ENCODE measurements at regions not wholly inside any gene's neighbourhood (a gene's known extent, or its start where the extent isn't known, plus 50 kb on each side); places are given as distances from the start of the nearest gene placed in this dataset.

DNA sequence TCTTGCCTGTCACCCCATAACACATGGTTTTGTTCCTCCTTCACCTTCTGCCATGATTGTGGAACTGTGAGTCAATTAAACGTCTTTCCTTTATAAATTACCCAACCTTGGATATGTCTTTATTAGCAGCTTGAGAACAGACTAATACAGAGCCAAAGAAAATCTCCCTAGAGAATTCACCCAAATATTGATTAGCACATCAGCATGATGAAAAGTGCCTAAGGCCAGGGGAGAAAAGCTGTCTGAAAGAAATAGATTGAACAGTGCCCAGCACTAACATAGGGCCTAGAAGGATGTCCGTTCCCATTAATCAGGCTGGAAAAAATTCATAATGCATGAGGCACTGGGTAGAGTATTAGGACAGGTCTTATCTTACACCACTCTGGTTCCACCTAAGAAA lies 111.9 kb upstream of the CALN1 start:
- no peak for DNase-seq (ENCODE audit: low read depth)

DNA sequence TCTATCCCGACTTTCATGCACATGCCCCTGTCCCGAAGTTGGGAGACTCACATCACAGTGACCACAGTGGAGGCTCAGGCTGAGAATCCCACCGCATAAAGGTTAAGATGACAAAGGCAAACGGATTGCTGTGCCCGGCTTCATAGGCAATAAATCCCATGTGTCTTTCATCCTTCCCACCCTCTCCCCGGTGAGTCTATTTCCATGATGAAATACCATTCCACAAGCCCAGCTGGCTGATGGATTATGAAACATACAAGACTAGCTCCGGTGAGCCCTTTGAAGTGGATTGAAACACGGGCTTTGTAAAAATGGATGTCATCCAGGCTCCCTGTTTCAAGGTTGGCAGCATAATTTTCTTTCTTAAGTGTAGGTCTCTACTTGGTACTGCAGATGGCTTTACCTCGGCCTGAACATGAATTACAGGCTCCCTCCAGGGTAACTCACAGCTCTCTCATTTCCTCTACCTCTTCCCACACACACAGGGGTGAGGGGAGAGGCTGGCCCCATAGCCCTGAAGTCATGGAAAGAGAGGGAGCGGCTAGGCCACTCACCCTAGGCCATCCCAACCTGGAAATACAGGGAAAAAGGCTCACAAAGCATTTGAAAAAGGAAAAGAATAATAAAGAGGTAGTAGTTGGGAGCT lies 92.0 kb upstream of the CALN1 start:
- no peak for DNase-seq (ENCODE audit: low read depth)

DNA sequence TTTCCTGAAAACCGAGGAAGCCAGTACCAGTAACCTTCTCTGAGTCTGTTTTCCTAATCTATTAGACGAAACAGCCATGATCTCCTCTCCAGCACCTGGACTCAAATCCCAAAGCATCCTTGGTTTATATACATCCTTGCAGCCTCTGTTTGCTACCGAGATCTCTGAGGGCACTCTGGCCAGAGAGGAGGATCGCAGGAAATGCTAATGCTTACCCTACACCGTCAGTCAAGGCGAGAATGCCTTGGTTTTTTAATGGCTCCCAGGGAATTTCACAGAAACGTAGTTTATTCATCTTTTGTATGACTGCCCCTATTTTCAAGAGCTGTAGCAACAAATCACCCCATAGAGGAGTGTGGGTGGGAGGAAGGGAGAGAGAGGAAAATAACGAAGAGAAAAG lies 91.5 kb upstream of the CALN1 start:
- DNase-seq (ENCODE audit: low read depth) = no peak

DNA sequence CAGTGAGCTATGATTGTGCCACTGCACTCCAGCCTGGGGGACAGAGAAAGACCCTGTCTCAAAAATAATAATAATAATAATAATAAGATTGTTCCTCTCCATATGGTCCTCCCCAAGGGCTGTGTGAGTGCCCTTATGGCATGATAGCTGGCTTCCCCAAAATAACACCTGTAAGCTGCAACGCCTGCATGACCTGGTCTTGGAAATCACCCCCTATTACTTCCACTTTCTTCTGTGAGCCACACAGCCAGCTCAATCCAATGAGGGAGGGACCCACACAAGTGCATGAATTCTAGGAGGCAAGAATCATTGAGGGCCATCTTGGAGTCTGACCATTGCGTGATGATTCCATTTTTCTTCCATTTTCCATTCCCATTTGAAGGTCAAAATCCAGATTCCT lies 82.7 kb upstream of the CALN1 start:
- DNase-seq (ENCODE audit: low read depth) = no peak

DNA sequence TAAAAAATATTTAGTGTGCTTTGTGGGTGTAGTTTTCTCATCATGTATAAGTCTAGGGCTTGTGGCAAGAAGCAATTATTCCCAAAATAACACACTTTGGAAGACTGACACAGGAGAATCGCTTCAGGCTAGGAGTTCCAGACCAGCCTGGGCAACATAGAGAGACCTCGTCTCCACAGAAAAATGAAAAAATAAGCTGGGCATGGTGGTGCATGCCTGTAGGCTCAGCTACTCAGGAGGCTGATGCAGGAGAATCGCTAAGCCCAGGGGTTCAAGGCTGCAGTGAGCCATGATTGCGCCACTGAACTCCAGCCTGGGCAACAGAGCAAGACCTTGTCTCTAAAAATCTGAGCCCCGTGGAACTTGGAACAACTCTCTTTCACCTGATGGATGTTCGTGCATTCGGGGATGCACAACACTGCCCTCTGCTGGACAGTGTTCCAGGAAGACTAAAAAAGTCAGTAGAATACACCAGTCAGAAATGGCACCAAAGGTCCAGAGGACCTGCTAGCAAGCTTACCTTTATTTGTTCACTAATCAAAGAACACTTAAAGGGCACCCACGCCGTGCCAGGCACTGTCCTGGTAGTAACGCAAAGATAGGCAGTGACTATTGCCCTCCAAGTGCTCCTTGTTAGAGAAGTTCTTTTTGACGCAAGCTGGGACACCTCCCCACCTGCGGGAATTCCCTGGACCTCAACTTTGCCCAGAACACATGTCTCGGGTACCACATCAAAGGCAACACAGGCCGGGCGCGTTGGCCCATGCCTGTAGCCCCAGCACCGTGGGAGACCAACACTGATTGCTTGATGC lies 81.9 kb upstream of the CALN1 start:
- peak; percentile 25 for DNase-seq (ENCODE audit: low read depth)

DNA sequence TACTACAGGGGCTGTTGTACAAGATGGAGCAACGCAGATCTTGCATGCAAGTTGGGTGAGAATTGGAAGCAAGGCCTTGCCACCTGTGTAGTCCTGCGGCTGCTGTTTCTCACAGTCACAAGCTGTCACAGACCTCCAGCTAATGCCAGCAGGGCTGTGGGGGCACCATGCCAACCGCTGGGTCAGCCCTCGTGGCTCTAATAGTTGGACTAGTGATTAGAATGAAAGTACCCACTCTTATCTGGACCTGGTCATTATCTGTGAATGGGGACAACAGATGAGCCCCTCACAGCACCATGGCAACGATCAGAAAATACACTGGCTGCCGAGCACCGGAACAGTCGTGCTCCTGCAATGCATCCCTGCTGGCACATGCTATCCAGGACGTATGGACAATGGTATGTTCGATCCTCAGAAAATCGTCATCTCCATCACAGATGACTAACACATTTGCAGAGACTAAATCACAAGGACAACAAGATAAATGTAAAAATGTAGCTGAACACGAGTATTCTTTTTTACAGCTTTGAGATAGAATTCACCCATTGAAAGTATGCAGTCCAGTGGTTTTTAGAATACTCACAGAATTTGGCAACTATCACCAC lies 80.4 kb upstream of the CALN1 start:
- no peak for DNase-seq (ENCODE audit: low read depth)

DNA sequence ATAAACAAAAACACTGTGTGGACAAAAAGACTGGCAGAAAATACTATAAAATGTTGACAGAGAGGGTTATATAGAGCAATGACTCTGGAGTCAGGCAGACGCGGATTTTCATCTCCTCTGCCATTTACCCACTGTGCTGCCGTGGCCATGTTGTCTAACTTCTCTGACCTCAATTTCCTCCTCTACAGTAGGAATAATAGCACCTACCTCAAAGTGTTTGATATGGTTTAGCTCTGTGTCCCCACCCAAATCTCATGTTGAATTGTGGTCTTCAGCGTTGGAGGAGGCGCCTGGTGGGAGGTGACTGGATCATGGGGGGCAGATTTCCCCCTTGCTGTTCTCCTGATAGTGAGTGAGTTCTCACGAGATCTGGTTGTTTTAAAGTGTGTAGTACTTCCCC lies 78.2 kb upstream of the CALN1 start:
- DNase-seq (ENCODE audit: low read depth) = no peak

DNA sequence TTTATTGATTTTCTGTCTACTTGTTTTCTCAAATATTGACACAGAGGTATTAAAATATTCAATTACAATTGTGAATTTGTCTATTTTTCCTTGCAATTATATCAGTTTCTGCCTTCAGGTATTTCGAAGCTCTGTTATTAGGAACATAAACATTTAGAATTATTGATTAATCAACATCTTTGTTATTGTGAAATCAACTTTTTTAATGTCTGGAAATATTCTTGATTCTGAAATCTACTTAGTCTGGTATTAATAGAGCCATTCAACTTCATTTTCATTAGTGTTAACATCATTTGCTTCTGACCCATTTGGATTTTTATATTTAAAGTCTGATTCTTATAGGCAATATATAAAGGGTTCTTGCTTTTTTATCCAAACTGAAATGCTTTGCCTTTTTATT lies 69.8 kb upstream of the CALN1 start:
- DNase-seq (ENCODE audit: low read depth) = no peak

DNA sequence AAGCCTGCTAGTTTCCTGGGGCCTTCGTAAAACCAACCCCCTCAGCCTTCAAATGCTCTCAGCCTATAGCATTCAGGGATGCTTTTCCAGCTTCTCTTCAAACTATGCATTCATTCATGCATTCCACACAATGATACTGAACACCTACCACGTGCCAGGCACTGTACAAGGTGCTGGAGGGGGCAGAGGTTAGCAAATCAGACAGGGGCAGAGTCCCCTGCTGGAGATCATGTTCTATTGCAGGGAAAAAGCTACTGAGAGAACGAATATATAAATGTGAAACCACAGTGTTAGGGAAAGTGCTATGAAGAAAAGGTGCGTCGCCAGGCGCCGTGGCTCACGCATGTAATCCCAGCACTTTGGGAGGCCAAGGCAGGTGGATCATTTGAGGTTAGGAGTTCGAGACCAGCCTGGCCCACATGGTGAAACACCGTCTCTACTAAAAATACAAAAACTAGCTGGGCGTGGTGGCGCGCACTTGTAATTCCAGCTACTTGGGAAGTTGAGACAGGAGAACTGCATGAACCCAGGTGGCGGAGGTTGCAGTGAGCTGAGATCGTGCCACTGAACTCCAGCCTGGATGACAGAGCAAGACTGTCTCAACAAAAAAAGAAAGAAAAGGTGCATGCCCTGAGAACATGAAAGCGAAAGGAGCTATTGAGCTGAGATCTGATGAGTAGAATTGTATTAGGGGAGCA lies 64.6 kb upstream of the CALN1 start:
- DNase-seq (ENCODE audit: low read depth) = no peak

DNA sequence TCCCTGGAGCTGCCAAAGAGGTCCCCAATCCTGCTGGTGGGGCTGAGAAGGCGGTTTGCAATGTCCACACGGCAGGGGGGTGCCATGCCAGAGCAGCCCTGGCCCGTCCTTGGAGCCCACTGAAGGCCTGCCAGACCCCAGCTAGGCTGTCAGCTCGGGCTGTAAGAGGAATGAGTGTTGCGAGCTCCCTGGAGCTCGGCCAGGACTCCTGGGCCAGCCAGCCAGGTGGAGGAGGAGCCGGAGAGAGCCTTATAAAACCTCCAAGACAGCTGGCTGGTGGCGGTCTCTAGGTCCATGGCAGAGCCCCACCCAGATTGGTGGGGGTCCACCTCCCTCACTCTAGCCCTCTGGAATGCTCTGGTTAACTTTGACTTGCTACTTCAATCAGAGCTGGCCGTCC lies 55.1 kb upstream of the CALN1 start:
- DNase-seq (ENCODE audit: low read depth) = no peak

DNA sequence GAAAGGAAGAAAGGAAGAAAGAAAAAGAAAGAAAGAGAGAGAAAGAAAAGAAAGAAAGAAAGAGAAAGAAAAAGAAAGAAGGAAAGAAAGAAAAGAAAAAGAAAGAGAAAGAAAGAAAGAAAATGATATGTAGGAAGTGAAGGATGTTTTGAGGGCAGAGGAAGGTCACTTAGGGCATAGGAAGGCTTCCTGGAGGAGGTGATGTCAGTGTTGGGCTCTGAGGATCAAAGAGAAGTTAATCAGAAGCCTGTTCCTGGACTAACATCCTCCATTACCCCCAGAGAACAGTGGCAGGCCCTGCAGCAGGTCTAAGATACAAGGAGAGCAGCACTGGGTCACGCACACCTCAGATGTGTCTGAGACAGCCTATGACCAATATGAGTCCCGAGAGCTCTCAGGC lies 54.7 kb upstream of the CALN1 start:
- no peak for DNase-seq (ENCODE audit: low read depth)

DNA sequence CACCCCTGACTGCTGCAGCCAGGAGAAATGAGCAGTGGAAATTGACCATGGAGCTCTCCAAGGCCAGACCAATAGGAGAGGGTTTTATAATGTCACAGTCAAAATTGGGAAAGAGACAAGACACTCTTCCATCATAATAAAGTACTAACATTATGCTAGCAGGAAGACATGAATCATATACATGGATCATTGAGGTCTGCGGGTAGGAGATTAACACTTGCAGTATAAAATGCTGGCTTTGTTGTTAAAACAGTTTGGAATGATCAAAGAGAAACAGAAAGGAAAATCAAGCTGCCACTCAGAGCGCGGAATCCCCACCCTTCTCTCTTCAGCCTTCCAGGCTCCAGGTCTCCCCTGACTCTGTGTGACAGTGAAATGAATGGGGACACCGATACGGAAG lies 53.4 kb upstream of the CALN1 start:
- DNase-seq (ENCODE audit: low read depth) = no peak

DNA sequence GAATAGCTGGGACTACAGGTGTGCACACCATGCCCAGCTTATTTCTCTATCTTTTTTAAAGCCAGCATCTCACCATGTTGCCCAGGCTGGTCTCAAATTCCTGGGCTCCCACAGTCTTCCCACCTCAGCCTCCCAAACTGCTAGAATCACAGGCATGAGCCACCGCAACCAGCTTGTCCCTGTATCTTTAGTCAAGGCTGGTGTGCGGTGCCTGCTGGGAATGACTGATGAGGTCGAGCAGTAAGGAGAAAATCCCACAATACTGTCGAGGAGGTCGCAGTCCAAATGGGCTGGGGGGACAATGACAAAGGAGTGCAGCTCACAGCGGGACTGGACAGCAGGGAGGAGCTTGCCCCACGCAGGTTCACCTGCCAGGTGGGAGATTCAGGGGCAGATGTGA lies 50.2 kb upstream of the CALN1 start:
- no peak for DNase-seq (ENCODE audit: low read depth)

Data from HS-5 (cell line).